Breast epithelium (tissue), 3 donors: ENCODE measurements at regions not wholly inside any gene's neighbourhood (a gene's known extent, or its start where the extent isn't known, plus 50 kb on each side); places are given as distances from the start of the nearest gene placed in this dataset.

Source experiments
- POLR2AphosphoS5 ChIP-seq, 3 donors: sonication (generic); formaldehyde crosslinking; IDR thresholded peaks; one replicate each; pipeline ENCODE4 v1.6.1; 2017; ENCODE audit warnings: antibody characterized with exemption in 3 of 3
- TF ChIP-seq, protein P1 (sequence below), 3 donors: fragments of 450-650 bp; IDR thresholded peaks; one replicate each; pipeline ENCODE4 v1.5.1; 2016 to 2017; ENCODE audit warnings: antibody characterized with exemption in 3 of 3, mild to moderate bottlenecking in 3 of 3, moderate library complexity in 3 of 3

DNA sequence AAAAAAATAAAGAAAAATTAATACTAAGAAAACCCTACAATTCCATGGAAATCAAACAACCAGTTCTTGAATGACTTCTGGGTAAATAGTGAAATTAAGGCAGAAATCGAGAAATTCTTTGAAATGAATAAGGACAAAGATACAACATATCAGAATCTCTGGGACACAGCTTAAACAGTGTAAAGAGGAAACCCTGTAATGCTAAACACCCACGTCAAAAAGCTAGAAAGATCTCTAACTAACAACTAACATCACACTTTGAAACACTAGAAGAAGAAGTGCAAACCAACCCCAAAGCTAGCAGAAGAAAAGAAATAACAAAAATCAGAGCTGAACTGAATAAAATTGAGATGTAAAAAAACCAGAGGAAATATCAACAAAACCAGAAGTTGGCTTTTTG lies 114.6 kb upstream of the CD180 start:
- no peak for TF ChIP-seq POLR2AphosphoS5 (IDR thresholded peaks at IDR 0.05)
- TF ChIP-seq, protein P1, sequence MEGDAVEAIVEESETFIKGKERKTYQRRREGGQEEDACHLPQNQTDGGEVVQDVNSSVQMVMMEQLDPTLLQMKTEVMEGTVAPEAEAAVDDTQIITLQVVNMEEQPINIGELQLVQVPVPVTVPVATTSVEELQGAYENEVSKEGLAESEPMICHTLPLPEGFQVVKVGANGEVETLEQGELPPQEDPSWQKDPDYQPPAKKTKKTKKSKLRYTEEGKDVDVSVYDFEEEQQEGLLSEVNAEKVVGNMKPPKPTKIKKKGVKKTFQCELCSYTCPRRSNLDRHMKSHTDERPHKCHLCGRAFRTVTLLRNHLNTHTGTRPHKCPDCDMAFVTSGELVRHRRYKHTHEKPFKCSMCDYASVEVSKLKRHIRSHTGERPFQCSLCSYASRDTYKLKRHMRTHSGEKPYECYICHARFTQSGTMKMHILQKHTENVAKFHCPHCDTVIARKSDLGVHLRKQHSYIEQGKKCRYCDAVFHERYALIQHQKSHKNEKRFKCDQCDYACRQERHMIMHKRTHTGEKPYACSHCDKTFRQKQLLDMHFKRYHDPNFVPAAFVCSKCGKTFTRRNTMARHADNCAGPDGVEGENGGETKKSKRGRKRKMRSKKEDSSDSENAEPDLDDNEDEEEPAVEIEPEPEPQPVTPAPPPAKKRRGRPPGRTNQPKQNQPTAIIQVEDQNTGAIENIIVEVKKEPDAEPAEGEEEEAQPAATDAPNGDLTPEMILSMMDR (IDR thresholded peaks at IDR 0.05): no peak
